HepG2 (cell line): ENCODE measurements at regions not wholly inside any gene's neighbourhood (a gene's known extent, or its start where the extent isn't known, plus 50 kb on each side); places are given as distances from the start of the nearest gene placed in this dataset.

Experiments used
- POLR2A ChIP-seq, 2 experiments: IDR thresholded peaks; 2 replicates each; pipeline ENCODE4 v1.6.1; 2011; ENCODE audit warnings: low read depth in 2 of 2, low read length in 2 of 2, mild to moderate bottlenecking in 1 of 2, moderate library complexity in 1 of 2; ENCODE audit not compliant: insufficient read depth in 1 of 2
- TF ChIP-seq, protein P1 (sequence below): sonication (generic); formaldehyde crosslinking; IDR thresholded peaks from 2 replicates; pipeline ENCODE4 v1.4.0; 2020; ENCODE audit warnings: low read depth, mild to moderate bottlenecking, missing genetic modification reagents

DNA sequence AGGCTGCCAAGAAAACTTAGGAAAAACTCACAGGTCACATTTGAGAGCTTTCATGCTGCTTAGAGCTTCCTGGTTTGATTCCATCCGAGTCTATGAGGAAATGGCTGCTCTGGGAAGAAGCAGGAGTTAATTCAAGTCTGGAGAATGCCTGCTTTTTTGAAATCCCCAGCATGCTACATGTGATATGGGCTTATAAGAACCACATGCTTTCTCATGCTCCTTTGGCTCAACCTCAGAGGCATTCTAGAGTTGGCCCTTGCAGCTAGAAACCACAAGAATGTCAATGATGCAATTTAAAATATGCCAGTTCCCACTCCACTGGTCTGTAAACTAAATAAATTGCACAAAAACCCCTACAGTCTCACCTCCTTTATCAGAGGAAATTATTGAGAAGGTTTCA, 142.9 kb upstream of the OLIG3 start:
- TF ChIP-seq, protein P1, sequence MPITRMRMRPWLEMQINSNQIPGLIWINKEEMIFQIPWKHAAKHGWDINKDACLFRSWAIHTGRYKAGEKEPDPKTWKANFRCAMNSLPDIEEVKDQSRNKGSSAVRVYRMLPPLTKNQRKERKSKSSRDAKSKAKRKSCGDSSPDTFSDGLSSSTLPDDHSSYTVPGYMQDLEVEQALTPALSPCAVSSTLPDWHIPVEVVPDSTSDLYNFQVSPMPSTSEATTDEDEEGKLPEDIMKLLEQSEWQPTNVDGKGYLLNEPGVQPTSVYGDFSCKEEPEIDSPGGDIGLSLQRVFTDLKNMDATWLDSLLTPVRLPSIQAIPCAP (CRISPR knock-in tag), result no peak
- no peak for TF ChIP-seq POLR2A (IDR thresholded peaks at IDR 0.05; ENCODE audit: insufficient read depth in 1 of 2, low read depth in 2 of 2, low read length in 2 of 2)
